ENCODE measurements at regions not wholly inside any gene's neighbourhood (a gene's known extent, or its start where the extent isn't known, plus 50 kb on each side); places are given as distances from the start of the nearest gene placed in this dataset.

DNA sequence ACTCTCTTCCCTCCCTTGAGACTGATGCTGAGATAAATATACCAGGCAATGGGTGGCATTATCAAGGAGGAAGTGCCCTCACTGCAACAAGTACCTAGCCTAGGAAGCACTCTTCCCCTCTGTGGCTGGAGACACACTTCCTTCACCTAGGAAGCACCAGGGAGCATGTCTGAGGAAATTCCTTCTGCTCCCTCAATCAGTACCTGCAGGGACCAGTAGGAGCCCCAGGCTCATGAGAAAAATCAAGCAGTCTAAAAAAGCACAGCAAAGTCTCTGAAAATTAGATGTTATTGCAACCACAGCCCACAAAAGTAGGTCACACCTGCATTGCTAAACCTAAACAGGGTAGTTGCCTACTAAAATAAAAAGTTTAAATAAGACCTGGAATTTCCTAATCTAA lies 78.2 kb upstream of the TRPM1 start:
- TF ChIP-seq, protein P1, sequence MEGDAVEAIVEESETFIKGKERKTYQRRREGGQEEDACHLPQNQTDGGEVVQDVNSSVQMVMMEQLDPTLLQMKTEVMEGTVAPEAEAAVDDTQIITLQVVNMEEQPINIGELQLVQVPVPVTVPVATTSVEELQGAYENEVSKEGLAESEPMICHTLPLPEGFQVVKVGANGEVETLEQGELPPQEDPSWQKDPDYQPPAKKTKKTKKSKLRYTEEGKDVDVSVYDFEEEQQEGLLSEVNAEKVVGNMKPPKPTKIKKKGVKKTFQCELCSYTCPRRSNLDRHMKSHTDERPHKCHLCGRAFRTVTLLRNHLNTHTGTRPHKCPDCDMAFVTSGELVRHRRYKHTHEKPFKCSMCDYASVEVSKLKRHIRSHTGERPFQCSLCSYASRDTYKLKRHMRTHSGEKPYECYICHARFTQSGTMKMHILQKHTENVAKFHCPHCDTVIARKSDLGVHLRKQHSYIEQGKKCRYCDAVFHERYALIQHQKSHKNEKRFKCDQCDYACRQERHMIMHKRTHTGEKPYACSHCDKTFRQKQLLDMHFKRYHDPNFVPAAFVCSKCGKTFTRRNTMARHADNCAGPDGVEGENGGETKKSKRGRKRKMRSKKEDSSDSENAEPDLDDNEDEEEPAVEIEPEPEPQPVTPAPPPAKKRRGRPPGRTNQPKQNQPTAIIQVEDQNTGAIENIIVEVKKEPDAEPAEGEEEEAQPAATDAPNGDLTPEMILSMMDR (IDR thresholded peaks at IDR 0.05): no peak
- no peak for TF ChIP-seq POLR2A (IDR thresholded peaks at IDR 0.05)
